ENCODE measurements at regions not wholly inside any gene's neighbourhood (a gene's known extent, or its start where the extent isn't known, plus 50 kb on each side); places are given as distances from the start of the nearest gene placed in this dataset.

- TF ChIP-seq ESRRG (CRISPR knock-in tag; IDR thresholded peaks at IDR 0.05): no peak
- TF ChIP-seq TCF4 (CRISPR knock-in tag; IDR thresholded peaks at IDR 0.05; ENCODE audit: borderline replicate concordance): no peak
- no peak for TF ChIP-seq RARB (CRISPR knock-in tag; IDR thresholded peaks at IDR 0.05)
Observed at GRCh38 chr4:16387448-16387847, 161.2 kb upstream of the TAPT1 start.

All from SK-N-SH treated with all-trans-retinoic acid at 6 μM for 48 hours (cell line).